SK-N-MC (cell line): ENCODE measurements at regions not wholly inside any gene's neighbourhood (a gene's known extent, or its start where the extent isn't known, plus 50 kb on each side); places are given as distances from the start of the nearest gene placed in this dataset.

Source experiments
- FOXP2 ChIP-seq: optimal IDR thresholded peaks from 2 replicates; pipeline ENCODE3; 2011; ENCODE audit warnings: mild to moderate bottlenecking, moderate library complexity; ENCODE audit not compliant: insufficient read depth; ENCODE audit errors: extremely low read length, control extremely low read depth
- POLR2AphosphoS5 ChIP-seq: IDR thresholded peaks from 2 replicates; pipeline ENCODE4 v1.6.1; 2012; ENCODE audit warnings: mild to moderate bottlenecking, low read depth, low read length, borderline replicate concordance

DNA sequence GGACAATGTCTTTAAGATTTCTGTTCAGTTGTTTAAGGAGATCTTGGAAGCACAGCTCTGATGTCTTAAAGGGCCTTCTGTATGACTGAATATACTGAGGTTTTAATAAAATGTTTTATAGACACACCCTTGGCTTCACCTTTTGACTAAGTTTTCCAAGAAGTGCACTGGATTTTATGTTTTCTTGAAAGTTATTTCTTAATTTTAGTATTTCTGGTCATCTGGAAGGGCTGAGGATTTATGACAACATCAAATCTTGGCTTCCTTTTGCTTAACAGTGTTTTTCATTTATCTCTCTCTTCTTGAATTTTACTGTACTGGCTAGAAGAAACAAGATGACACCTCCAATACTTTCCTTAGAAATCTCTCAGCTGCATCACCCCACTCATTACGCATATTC lies 2423.4 kb downstream of the LRRC4C start:
- TF ChIP-seq POLR2AphosphoS5: no peak
- TF ChIP-seq FOXP2: no peak
